DLD1 (cell line): ENCODE measurements at regions not wholly inside any gene's neighbourhood (a gene's known extent, or its start where the extent isn't known, plus 50 kb on each side); places are given as distances from the start of the nearest gene placed in this dataset.
"Not testable (repeated sequence)": the region's sequence is repeated elsewhere in the genome, so short reads cannot be mapped to it uniquely, and the experiment has no call there.

ENCODE experiments used
- in situ Hi-C: cut with HindIII; loops from 2 replicates; pipeline ENCODE4 v1.10.0; 2017; ENCODE audit warnings: low sequenced_read_pairs

DNA sequence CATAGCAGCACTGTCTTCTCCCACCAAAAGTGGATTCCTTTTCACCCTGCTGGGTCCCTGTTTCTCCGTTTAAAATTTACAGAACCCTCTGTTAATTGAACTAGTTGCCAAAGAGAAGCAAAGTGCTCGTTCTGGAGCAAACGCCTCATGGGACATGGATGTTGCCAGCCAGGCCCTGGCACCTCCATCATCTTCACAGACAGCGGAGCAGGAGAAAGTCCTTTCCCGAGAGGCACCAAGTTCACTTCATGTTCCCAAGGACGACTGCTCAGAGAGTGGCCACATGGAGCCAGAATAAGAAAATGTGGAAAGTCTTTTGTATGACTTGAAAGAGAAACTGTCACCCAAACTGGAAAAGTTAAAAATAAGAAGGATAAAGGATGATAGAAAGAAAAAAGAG, 151.5 kb downstream of the SOX1 start:
- in situ Hi-C loops = no loop called here

DNA sequence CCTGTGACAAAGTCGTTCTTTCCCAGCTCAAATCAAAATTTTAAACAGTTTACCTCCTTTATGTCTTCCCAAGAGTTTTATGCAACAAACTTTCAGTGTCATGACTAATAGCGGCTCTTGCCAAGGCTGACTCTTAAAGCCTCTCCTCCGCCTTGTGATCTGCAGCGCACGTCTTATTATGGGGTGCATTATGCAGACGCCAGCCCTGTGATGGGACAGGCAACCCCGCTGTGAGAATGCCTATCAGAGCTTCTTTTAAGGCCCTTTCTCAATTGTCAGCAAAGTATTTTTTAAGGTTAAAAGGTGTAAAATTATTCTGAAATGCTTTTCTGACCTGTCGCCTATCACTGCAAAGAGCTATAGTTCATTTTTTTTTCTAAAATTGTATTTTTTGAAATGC, 152.8 kb downstream of the SOX1 start:
- in situ Hi-C loops = no loop called here

DNA sequence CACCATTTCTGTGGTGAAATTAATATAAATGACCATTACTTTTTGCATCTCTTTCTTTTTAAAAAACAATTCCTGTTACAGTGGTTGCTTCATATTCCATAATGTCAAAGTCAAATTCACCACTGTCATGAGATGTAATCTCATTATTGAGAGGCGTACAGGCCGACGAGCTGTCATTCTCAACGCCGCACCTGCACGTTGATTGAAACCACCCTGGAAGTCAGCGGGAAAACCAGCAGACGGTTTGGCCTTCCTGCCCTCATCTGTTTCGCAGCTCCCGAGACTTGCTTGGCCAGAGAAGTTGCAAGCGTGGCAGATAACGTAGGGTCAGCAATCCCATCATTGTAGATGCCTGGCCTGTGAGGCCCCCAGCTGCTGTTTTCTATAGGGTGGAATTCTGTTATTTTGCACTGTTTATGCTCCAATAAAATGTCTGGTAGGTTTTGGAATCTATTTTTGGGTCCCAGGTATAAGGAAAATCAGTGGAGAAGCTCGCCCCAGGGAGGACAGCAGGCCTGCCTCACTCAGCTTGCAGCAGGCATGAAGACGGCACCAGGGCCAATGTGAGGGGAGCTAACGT, 153.4 kb downstream of the SOX1 start:
- in situ Hi-C loops = no loop called here

DNA sequence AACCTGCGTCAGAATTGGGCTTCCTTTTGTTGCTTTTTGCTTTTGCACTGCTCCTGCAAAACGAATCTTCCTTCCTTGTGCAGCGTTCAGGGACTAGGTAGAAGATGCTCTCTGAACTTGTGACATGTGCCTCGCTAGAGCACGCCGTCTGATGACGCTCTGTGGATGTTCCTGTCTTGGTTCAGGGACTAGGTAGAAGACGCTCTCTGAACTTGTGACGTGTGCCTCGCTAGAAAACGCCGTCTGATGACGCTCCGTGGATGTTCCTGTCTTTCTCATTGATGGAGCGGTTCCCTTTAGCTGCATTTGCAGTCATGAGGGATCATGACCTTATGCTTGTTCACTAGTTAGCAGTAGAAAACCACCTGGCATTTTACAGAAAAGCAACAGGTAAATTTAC, 154.0 kb downstream of the SOX1 start:
- in situ Hi-C loops = no loop called here

DNA sequence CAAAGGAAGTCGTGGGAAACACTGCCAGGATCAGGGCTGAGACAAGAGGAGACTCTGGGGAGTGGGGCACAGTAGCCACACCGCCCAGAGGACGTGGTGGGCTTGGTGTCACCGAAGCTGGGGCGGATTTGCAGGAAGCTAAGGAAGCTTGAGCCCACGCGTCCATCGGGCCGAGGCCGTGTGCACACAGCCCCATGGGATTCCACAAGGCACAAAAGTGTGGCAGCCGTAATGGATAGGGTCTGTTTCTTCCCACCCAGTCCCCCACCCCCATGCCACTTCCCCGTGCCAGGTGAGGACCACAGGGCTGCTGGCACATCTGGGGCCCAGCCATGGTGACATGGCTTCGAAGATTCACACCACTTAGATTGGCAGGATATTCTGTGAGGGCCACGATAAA, 153.2 kb upstream of the SPACA7 start:
- in situ Hi-C loops = no loop called here

DNA sequence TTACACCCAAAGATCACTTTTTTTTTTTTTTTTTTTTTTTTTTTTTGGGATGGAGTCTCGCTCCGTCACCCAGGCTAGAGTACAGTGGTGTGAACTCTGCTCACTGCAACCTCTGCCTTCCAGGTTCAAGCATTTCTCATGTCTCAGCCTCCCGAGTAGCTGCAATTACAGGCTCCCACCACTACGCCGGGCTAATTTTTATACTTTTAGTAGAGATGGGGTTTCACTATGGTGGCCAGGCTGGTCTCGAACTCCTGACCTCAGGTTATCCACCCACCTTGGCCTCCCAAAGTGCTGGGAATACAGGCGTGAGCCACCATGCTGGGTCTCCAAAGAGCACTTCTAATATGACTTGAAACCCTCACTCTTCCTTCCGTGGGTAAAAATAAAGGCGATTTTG, 152.2 kb upstream of the SPACA7 start:
- in situ Hi-C loops = not testable (repeated sequence)

DNA sequence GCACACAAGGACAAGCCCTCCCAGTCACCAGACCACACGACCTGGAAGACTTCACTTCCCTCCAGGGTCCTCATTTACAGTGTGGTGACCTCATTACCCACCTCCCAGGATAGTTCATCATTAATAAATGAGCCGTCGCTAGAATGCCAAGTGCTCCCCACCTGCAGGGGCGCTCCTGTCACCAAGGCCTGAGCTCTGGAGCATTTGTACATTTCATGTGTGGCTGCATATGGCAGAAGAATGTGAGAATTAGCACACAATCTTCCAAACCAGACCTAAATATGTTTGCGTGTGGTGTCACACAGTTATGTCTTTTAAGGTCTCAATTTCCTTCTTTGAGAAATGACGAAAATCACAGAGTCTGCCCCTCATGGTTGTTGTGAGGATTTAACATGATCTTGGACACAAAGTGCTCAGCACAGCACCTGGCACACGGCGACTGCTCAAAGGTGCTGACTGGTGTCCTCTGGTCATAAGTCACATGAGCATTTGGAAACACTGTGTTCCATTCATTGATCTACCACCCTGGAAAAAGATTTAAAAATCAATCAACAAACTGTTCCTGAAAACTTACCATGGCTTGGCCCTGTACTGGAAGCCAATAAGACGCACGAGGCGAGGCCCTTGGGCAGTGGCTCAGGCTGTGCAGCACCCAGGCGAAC, 150.6 kb upstream of the SPACA7 start:
- in situ Hi-C loops = no loop called here

DNA sequence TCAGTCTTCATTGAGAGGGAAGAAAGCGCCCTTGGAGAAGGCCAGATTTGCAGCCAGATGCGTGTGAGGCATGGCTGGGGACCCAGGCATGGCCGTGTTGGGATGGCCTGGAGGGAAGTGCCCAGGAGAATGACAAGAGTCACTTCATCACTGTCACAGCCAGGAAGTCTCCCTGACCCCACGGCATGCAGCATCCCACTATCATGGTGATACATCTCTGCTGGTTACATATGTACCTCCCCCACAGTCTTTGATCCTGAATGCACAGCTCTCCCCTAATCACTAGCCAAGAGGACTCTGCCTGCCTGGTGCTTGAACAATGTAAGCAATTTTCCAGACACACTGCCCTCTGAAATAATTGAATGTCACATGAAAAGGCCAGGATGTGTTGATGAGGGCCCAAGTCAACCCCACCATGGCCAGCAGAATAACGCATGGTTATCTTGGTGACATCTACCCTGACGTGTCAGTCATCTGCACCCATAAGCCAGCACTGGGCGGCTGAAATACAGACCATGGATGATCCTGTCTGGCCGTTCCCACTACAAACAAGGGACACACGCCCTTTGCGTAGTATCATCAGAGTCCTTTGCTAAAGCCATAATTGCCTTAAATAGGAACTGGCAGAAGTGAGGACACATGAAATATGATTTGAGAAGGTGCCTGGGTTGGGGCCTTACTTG, 149.7 kb upstream of the SPACA7 start:
- in situ Hi-C loops = no loop called here

DNA sequence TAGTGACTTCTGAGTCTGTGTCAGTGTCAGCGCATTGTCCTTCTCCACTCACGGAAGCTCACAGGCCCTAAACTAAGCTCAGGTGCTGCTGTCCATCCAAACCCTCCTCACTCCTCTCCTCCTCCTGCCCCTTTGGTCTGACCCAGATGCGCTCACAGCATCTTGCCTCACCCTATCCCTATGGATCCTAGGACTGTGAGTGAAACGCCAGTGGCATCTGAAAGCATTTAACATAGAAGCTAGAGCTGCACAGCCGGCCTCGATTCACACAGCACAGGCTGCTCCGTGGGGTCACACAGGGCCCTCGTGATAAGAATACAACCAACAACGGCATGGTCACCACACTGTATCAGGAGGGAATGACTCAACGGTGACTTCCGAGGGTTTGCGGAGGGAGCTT, 149.1 kb upstream of the SPACA7 start:
- in situ Hi-C loops = no loop called here

DNA sequence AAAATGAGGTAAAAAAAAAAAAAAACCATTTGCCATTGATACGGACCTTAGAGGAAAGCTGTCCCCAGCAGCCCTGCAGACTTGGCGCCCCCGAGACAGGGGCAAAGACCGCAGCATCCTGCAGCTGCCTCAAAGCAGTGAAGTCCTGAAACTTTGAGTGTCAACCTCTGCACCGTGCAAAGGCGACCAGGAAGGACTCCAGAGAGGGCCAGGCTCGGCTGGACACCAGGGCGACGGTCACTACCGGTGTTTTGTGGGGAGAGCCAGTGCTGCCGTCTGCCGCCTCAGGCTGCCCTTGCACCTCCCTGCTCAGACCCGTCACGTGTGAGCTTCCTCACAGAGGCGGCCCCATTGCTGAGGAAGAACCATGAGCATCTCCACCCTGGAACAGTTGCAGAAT, 146.7 kb upstream of the SPACA7 start:
- in situ Hi-C loops = no loop called here

DNA sequence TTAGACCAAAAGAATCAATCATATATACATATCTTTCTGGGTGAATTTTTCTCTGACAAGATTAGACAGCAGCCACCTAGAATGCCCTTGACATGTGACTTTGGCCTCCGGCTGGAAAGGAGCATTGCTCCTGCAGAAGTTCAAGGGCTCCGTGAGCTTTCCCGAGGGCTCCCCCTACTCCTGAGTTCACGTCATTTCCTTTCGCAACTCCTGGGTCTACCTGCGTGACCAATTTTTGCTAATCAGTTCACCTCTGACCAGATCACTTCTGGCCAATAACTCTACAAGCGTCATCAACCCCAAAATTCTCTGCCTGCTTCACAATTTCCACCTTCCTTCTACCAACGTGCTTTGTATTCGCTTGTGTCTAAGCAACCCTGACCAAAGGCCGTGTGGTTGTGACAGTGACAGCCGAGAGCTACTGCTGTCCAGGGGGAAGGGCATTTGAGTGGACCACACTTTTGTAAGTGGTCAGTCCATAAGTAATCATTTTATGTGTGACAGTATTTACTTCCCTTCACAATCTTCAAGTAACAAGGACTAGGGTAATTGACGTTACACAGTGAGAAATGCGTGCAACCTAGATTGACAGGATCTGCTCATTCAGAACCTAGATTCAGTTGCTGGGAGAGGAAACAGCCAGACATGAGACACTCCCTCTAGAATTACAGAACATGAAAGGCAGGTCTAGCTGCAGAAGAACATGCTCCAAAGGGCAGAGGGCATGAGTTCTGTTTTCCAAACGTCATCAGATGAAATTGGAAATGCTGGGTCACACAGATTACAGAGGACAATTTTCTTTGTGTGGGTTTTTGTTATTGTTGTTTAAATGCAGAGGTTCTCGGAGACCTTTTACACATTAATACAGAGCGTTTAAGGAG, 145.9 kb upstream of the SPACA7 start:
- in situ Hi-C loops = no loop called here

DNA sequence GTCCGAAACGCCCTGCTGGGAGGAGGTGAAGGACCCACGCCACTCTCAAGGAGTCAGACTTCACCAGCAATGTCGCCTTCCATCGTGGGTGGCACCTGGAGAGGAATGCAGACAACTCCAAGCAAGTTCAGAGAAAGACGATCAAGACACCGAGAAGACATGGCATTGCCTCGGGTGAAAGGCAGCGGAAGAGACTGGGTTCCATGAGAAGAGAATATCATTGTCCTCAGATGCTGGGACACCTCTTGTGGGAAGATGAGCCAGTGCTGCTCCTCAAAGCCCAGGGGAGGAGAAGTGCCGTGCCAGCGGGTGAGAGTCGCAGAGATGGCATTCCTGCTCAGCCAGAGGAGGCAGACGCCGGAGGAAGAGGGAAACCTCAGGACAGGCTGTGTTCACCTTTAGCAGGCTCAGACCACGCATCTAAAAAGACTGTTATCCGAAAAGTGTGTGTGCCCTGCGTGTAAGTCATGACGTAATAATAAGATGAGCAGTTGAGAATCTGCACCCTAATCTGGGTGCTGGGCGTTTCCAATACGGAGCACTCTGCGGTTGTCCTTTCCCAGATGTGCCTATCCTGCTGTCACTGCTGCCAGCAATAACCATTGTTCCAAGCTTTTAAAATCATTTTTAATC, 144.6 kb upstream of the SPACA7 start:
- in situ Hi-C loops = no loop called here

DNA sequence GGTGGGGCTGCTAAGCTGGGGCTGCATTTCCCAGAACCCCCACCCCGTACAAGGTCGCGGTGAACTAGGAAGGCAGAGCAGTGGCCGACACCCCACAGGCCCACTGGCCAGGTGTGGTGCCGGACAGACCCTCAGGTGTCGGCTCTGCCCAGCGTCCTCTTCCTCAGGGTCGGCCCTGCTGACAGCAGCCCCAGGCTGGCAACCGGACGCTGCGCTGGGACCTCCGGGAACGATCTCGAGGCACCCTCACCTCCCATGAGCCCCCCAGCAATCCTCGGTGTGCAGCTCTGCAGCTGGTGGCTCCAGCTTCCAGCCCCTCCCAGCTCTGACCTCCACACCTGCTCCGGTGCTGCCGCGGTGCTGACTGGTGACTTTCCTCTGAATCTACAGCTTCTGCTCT, 142.9 kb upstream of the SPACA7 start:
- in situ Hi-C loops = no loop called here

DNA sequence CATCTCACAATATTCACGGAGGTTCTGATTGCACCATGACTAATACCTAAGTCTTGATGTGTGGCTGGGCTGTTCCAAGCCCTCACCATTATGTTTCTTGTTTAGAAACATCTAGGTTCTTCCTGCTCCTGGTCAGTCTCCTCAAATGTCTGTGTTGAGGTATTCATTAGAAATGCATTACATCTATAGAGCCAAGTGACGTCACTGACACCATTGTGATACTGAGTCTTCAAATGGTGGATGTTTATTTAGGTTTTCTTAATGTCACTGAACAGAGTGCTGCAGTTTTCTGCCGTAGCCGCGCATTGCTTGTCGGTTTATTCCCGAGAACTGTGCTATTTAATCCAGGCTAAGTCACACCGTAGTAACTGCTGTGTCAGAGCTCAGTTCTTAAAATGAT, 142.4 kb upstream of the SPACA7 start:
- in situ Hi-C loops = no loop called here

DNA sequence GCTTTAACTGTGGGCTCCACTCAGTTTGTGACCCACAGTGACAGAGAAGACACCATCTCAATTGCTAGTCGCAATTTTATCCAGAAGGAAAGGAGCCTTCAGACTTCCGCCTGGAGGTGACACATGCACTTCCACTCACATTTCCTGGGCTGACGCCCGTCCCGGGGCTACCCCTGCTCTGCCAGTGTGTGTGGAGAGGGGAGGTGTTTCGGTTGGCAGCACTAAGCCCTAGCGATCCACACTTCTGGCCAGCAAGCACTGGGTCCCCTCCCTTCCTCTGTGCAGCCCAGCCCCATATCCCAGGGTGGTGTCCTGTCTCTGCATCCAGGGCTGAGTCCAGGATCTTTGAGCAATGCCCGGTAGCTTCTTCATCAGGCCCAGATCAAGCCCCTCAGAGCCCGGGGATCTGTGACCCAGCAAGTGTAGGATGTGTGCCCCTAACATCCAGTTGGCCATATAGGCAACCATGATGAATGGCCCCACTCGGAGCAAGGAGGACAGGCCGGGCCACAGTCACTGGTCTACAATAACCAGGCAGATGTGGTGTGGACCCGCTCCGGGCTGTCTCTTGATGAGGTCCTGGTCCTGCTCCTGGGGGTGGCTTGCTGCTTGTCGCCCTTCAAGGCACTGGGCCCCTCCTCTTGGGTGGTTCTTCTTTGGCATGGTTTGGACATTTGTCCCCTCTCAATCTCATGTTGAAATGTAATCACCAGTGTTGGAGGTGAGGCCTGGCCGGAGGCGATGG, 141.9 kb upstream of the SPACA7 start:
- in situ Hi-C loops = no loop called here

DNA sequence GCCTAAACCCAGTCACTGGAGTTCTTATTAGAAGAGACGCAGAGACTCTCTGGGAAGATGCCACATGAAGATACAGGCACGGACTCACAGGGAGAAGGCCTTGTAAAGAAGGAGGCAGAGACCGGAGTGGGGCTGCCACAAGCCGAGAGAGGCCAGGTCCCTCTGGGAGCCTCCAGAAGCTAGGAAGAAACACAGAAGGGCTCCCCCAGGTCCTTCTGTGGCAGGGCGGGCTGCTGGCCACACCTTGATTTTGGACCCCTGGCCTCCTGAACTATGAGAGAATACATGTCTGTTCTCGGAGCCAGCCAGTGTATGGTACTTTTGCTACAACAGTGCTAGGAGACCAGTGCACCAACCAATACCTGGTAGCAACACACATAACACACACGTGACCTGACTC, 140.1 kb upstream of the SPACA7 start:
- in situ Hi-C loops = no loop called here

DNA sequence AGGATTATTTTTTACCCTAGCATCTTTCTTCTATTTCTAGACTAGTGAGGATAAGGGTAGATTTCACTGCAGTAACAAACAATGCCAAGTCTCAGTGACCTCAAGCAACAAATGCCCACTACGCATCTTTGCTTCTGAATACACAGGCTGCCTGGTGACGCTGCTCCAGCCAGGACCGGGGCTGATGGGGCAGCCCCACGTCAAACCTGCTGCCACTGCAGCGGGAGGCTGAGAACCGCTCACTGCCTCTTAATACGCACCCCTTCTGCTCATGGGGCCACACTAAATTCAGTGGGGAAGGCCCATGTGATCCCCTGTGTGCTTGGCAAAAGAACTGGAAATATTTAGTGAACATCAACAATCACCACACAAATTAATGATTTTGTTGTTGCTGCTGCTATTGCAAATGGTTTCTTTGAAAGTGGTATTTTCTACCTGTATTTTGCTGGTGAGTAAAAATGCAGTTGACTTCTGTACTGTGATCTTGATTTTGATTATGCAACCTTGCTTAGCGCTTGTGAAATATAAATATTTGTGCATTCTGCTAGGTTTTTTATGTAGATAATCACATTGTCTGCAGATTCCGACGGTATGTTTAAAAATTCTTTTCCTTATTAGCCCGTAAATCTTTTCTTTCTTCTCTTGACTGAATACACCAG, 139.5 kb upstream of the SPACA7 start:
- in situ Hi-C loops = no loop called here

DNA sequence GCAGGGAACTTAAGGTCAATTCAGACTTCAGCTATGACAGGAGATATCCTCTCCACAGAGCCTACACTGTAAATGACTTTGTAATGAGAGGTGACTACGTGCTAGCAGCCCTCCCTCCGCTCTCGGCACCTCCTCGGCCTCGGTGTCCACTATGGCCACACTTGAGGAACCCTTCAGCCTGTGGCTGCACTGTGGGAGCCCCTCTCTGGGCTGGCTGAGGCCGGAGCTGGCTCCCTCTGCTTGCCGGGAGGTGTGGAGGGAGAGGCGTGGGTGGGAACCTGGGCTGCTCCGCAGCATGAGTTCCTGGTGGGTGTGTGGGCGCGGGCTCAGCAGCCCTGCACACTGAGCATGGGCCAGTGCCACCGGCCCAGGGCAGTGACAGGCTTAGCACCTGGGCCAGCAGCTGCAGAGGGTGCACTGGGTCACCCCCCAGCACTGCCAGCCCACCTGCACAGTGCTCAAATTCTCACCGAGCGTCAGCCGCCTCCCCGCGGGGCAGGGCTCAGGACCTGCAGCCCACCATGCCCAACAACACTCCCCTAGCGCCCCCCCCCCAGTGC, 137.6 kb upstream of the SPACA7 start:
- in situ Hi-C loops = no loop called here

DNA sequence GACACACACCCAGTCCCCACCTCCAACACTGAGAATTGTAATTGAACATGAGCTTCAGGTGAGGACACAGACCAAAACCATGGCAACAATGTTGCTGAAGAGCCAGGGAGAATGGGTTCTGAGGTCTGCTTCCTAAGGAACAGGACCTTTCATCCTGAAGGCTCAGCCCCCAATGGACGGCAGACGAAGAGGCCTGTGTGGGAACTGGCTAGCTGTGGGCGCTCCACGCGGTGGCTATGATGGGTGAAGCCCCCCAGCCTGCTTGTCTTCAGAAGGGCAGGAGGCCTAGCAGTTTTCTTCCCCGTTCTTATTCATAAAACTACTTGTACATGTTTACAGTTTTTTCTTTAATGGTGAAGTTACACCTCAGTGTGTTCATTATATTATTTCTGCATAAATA, 136.1 kb upstream of the SPACA7 start:
- in situ Hi-C loops = no loop called here

DNA sequence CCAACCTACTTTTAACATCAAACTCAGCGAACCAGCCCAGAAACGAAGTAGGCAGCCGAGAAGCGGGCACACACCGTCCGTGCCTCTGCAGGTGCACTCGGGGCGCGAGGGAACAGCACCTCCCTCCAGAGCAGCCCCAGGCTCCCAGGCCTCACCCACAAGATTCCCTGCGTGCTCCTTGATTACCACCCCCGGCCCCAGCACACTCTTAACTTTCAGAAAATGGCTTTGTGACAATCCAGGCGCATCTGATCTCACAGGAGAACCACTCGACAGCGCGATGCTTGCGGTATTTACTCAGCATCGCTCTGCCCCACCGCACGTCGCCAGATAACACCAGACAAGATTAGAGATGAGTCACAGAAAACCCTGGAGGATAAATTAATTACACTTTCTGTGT, 134.9 kb upstream of the SPACA7 start:
- in situ Hi-C loops = no loop called here
